Activated CD4-positive, alpha-beta T cell treated with anti-CD3 and anti-CD28 coated beads, Interleukin-2, amount 10 ng/mL, durations not matched to agents 24 days and 14 days (primary cell): ENCODE measurements at regions not wholly inside any gene's neighbourhood (a gene's known extent, or its start where the extent isn't known, plus 50 kb on each side); places are given as distances from the start of the nearest gene placed in this dataset.

Experiments used
- DNase-seq: peaks from one replicate; pipeline ENCODE4 v3.0.0; 2022
- H3K27ac Mint-ChIP-seq: one replicate; pipeline ENCODE4 v1.8.0; 2022; ENCODE audit warnings: mild to moderate bottlenecking, mixed read lengths
- H3K27me3 Mint-ChIP-seq: one replicate; pipeline ENCODE4 v1.8.0; 2022; ENCODE audit warnings: mixed read lengths
- H3K36me3 Mint-ChIP-seq: one replicate; pipeline ENCODE4 v1.8.0; 2022; ENCODE audit warnings: low read depth, mild to moderate bottlenecking, mixed read lengths
- H3K4me1 Mint-ChIP-seq: one replicate; pipeline ENCODE4 v1.8.0; 2021; ENCODE audit warnings: mixed read lengths
- H3K4me3 Mint-ChIP-seq: one replicate; pipeline ENCODE4 v1.8.0; 2022; ENCODE audit warnings: mild to moderate bottlenecking, moderate library complexity, mixed read lengths
- H3K9me3 Mint-ChIP-seq: one replicate; pipeline ENCODE4 v1.8.0; 2021; ENCODE audit warnings: mixed read lengths
- intact Hi-C: fragments of 100-400 bp; cut with micrococcal nuclease; formaldehyde crosslinking; loops from one replicate; pipeline ENCODE4 v1.15.1; 2023

DNA sequence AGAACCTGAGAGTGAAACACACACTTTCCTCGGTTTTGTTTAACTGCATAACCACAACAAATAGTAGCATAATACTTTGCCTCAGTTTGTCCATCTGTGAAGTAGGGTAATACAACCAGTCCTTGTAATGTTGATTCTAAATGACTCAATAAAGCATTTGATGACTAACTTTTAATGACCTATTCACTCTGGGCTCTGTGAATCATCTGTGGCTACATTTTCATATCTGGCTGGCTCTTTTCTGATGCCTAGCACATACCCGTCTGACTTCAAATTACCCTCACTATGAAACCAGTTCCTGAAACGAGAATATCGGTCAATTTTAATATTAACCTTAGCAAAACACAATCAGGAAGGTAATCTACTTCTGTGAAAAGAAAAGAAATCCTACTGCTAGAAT lies 151.0 kb downstream of the SH2D1A start:
- no peaks in the 10 kb centered on the region for H3K9me3 Mint-ChIP-seq
- H3K4me3 Mint-ChIP-seq, result no peak overlapping the region
- H3K27ac Mint-ChIP-seq, result no peak overlapping the region
- intact Hi-C loops, result no loop called here
- H3K36me3 Mint-ChIP-seq, result no peaks in the 10 kb centered on the region
- no peaks in the 10 kb centered on the region for H3K27me3 Mint-ChIP-seq
- no peak for DNase-seq
- no peaks in the 10 kb centered on the region for H3K4me1 Mint-ChIP-seq

DNA sequence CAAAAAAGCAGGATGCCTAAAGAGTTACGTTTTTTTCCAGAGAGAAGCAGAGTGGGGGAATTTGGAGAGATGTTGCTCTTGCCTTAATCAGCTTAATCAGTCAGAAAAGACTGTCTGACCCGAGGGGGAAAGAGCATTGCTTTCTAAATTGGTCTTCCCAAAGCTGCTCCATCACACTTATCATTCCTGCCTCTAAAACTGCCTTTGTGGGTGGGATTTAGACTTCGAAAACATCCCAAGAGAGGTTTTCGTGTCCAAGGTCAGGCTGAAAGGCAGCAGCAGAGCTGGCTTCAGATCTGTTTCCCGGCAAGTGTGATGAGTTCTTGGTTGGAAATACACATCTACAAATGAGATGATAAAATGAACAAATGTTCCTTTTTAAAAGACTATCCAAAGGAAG lies 155.2 kb downstream of the SH2D1A start:
- DNase-seq, result no peak

DNA sequence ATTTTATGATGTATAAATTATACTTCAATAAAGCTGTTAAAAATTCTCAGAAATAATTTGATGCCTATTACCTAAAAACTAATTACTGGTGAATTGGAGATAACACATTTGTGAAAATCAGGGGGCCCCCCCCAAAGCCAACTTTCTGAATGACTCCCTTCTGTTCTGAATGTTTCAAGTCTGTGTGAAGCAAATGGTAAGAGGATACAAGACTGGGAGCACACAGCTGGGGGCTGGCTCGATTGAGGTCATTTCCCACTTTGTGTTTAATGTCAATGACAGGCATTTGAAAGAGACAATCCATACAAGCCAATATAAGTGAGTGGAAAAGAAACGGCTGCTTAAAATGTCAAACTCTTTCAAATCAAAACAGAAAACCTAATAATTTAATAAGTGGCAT lies 155.8 kb downstream of the SH2D1A start:
- DNase-seq, result no peak
- H3K36me3 Mint-ChIP-seq, result no peaks in the 10 kb centered on the region
- H3K27ac Mint-ChIP-seq, result no peak overlapping the region
- H3K4me3 Mint-ChIP-seq, result no peak overlapping the region
- H3K9me3 Mint-ChIP-seq, result no peaks in the 10 kb centered on the region
- no peaks in the 10 kb centered on the region for H3K4me1 Mint-ChIP-seq
- no peaks in the 10 kb centered on the region for H3K27me3 Mint-ChIP-seq
- intact Hi-C loops, result no loop called here

More for the DNA sequence above, 155.2 kb downstream of the SH2D1A start:
- Mint-ChIP-seq H3K27ac (no peak overlapping the region), H3K9me3 (no peaks in the 10 kb centered on the region), H3K36me3 (no peaks in the 10 kb centered on the region), H3K4me1 (no peaks in the 10 kb centered on the region), H3K4me3 (no peak overlapping the region), H3K27me3 (no peaks in the 10 kb centered on the region)
- intact Hi-C loops, result no loop called here

DNA sequence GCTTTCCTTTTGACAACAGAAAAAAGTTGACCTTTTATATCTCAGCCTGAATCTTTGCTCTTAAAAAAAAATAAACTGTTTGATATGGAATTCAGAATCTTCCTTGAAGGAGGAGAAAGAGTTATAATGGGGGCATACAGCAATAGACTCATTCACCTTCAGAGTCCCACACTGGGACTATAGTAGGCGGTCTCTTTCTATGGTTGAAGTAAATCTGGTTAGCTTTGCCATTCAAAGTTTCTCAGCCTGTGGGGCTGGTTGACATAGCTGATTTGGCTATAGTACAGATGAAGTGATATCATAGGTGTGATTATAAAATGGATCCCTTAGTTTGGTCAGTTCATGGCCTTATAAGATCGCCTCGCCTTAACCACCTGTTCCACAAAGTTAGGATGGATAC lies 156.2 kb downstream of the SH2D1A start:
- Mint-ChIP-seq H3K4me1 (no peaks in the 10 kb centered on the region), H3K4me3 (no peak overlapping the region), H3K9me3 (no peaks in the 10 kb centered on the region), H3K36me3 (no peaks in the 10 kb centered on the region), H3K27ac (no peak overlapping the region), H3K27me3 (no peaks in the 10 kb centered on the region)
- intact Hi-C loops, result no loop called here
- DNase-seq, result no peak

DNA sequence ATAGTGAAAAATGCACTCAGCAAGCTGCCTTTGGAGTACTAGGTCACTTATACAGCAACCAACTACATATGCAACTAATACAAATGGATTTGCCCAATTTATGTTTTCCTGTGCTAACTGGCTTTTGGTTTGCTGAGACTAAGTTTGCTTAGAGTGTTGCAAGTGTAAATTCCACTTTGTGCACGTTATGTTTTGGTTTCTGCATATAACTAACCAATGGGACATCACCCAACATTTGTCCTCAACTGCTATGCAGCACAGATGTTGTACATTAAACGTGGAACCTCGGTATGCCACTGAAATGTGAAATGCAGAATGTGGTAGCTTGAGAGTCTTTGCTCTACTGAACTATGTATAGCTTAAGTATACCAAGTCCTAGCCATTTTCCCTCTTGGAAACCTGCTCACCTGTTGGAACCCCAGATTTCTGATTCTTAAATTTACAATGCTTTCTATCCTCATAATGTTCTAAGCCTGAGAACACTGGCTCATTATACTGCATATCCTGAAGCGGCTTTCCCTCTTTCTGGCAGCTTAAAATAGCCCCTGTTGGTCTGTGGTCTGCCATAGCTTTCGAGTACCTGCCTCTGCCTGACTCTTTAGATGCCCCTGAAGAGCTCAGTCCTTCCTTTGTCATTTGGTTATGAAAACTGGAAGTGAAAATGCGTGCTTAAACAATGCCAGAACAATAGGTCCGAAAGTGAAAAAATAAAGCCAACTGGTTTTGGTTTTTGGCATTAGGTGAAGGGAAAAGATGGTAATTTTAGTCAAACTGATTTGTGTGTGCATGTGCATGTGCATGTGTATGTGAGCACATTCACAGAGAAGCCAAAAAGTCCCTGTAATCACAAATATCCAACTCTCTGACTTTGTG lies 158.0 kb downstream of the SH2D1A start:
- no peaks in the 10 kb centered on the region for H3K27me3 Mint-ChIP-seq
- intact Hi-C loops, result no loop called here
- H3K27ac Mint-ChIP-seq, result no peak overlapping the region
- no peak overlapping the region for H3K4me3 Mint-ChIP-seq
- H3K36me3 Mint-ChIP-seq, result no peaks in the 10 kb centered on the region
- H3K4me1 Mint-ChIP-seq, result no peaks in the 10 kb centered on the region
- no peaks in the 10 kb centered on the region for H3K9me3 Mint-ChIP-seq
- DNase-seq, result no peak

DNA sequence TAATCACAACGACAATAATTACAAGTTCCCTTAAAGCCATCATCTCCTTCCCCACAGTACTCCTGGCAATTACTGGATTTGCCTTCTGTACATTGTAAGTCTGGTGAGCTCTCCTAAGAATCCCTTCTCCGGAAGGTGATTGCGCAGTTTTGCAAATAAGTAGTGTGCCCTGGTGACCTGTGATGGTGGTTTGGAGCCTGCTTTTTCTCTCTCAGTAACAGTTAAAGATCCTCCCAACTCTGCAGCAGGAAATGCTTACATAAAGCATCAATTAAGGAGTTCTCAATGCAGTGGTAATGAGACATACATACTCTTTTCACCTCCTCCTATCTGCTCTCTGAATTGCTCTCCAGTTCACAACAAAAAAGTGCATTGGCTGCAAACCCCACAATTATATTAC lies 159.7 kb downstream of the SH2D1A start:
- Mint-ChIP-seq H3K4me1 (no peaks in the 10 kb centered on the region), H3K9me3 (no peaks in the 10 kb centered on the region), H3K4me3 (no peak overlapping the region), H3K36me3 (no peaks in the 10 kb centered on the region), H3K27me3 (no peaks in the 10 kb centered on the region), H3K27ac (no peak overlapping the region)
- no peak for DNase-seq
- intact Hi-C loops, result no loop called here

DNA sequence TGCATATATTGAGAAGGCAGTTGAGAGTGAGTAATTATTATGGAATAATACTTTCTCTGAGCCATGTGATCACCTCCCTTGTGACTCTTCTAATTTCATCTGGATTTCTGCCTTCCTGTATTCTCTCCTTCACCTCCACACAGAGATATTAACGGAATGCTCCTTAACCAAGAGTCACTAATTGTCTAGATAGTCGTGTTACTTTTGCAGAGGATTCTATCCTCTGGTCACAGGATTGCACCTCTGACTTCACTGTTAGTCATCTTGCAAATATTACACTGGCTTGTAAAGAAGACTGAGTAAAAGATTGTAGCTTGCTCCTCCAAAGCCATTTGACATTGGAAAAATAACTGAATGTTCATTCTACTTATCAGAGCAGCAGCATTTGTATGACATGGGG lies 160.9 kb downstream of the SH2D1A start:
- no peak for DNase-seq
- Mint-ChIP-seq H3K27me3 (no peaks in the 10 kb centered on the region), H3K36me3 (no peaks in the 10 kb centered on the region), H3K4me3 (no peak overlapping the region), H3K4me1 (no peaks in the 10 kb centered on the region), H3K9me3 (no peaks in the 10 kb centered on the region), H3K27ac (no peak overlapping the region)
- intact Hi-C loops, result no loop called here

DNA sequence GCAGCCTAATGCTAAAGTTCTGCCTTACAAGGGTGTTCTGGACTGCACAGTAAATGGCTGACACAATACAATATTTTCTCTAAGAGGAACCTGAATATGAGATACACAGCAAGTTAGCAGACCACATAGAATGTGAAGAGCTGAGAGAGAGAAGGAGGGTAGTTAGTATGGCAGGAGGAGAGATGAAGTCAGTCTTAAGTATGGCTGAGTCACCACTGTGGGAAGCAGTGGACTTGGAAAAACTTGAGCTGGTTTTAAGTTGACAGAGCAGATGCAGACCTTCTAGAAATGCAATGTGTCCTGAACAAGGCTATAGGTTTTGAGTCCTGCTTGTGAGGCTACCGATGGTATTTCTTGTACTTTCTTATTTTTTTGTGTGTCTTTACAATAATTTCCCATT lies 172.5 kb downstream of the SH2D1A start:
- H3K36me3 Mint-ChIP-seq, result no peaks in the 10 kb centered on the region

DNA sequence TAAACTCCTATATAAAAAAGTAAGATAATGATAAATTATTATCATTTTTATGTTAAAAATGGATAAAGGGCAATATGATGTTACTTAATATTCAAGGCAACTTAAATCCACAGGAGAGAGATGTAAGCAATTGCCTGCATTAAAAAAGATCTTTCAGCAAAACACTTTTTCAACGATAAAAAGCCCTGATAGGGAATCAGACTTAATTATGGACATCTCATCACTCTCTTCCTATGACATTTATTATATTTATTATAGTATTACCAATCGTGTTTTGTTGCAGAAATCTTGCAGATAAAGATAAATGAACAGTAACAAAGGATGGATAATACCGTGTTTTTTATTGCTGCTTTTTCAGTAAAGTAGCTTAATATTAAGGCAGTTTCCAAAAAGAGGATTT lies 178.5 kb downstream of the SH2D1A start:
- Mint-ChIP-seq H3K27ac (no peak overlapping the region), H3K36me3 (no peaks in the 10 kb centered on the region), H3K4me1 (no peaks in the 10 kb centered on the region), H3K9me3 (no peaks in the 10 kb centered on the region), H3K27me3 (no peaks in the 10 kb centered on the region), H3K4me3 (no peak overlapping the region)
- intact Hi-C loops, result no loop called here
- no peak for DNase-seq

More for the DNA sequence above, 172.5 kb downstream of the SH2D1A start:
- Mint-ChIP-seq H3K9me3 (peaks cover 3% of the 10 kb centered on the region), H3K27me3 (no peaks in the 10 kb centered on the region), H3K4me1 (no peaks in the 10 kb centered on the region), H3K4me3 (no peak overlapping the region), H3K27ac (no peak overlapping the region)
- intact Hi-C loops, result no loop called here
- DNase-seq, result no peak

DNA sequence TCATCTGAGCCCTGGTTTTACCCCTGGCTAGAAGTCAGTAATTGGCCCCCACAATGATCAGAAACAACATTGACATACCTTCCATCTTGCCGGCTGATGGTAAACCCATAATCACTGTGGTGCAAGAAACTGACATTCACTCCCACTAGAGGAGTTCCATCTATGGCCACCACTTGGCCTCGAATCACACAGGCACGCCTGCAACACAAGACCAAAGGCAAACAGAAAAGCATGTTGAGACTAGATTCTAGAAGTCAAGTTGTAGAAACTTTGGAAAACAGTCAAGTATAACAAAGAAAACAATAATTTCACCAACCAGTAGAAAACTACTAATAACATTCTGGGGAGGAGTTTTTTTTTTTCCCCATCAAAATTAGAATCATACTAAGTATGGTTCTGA lies 183.4 kb downstream of the SH2D1A start:
- peaks cover 3% of the 10 kb centered on the region for H3K9me3 Mint-ChIP-seq
- intact Hi-C loops, result no loop called here
- no peaks in the 10 kb centered on the region for H3K4me1 Mint-ChIP-seq
- no peak overlapping the region for H3K4me3 Mint-ChIP-seq
- no peaks in the 10 kb centered on the region for H3K27me3 Mint-ChIP-seq
- DNase-seq, result no peak
- no peak overlapping the region for H3K27ac Mint-ChIP-seq
- H3K36me3 Mint-ChIP-seq, result no peaks in the 10 kb centered on the region

DNA sequence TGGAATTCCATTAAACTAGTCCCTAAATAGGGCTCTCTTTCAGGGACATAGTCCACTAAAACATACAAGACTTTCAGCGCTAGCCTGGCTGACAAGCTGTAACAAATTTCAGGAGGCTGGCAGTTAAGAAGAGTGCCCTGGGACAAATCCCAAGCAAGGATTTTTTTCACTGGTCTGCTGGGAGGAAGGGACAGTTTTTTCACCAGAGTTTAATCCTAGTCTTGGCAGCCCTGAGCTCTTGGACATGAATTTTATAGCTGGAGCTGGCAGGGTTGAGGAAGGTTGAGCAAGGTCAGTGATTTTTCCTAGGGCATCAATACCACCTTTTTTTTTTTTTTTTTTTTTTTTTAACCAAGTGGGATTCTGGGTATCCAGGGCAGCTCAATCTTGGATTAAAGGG lies 184.4 kb downstream of the SH2D1A start:
- DNase-seq, result no peak
- H3K9me3 Mint-ChIP-seq, result peaks cover 3% of the 10 kb centered on the region
- no peaks in the 10 kb centered on the region for H3K4me1 Mint-ChIP-seq
- H3K27ac Mint-ChIP-seq, result no peak overlapping the region
- intact Hi-C loops, result no loop called here
- no peaks in the 10 kb centered on the region for H3K27me3 Mint-ChIP-seq
- H3K36me3 Mint-ChIP-seq, result no peaks in the 10 kb centered on the region
- no peak overlapping the region for H3K4me3 Mint-ChIP-seq

DNA sequence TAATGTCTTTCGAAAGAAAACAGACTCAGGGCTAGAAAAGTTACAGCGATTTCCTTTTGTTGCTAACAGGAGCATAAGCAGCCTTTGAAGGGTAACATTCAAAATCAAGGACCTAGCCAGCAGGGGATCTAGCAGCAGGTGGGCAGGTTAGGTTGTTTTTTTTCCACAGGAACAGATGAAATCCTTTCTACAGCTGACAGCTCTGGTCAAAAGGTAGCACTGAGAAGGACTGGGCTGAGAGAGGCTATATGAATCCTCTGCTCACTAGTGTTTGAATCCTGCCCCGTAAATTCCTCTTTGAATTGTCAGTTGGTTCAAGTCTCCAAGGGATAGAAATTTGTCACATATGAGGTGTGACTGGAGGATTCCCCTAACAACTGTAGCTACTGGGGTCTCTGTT lies 188.2 kb downstream of the SH2D1A start:
- Mint-ChIP-seq H3K4me1 (no peaks in the 10 kb centered on the region), H3K27me3 (no peaks in the 10 kb centered on the region), H3K27ac (no peak overlapping the region), H3K36me3 (no peaks in the 10 kb centered on the region), H3K4me3 (no peak overlapping the region), H3K9me3 (peaks cover 3% of the 10 kb centered on the region)
- intact Hi-C loops, result no loop called here
- DNase-seq, result no peak

DNA sequence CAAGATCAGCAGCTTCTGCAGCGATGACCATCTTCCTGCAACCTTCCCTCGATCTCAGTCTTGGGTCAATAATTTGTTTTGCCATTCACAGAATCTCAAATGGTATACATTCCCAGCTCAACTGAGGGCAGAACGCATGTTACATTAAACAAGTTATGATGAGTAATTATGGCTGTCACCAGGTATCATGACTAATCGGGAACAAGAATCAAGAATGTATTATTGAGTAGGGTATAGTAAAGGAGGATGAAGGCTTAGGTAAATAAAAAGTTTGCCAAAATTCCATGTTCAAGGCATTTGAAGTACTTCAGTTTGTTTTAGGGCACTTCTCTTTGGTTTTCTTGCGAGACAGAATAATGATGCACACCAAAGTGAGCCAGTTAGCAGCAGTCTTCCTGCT lies 194.1 kb downstream of the SH2D1A start:
- Mint-ChIP-seq H3K4me3 (no peak overlapping the region), H3K9me3 (no peaks in the 10 kb centered on the region), H3K36me3 (no peaks in the 10 kb centered on the region), H3K27ac (no peak overlapping the region), H3K4me1 (no peaks in the 10 kb centered on the region), H3K27me3 (no peaks in the 10 kb centered on the region)
- intact Hi-C loops, result no loop called here
- DNase-seq, result no peak

DNA sequence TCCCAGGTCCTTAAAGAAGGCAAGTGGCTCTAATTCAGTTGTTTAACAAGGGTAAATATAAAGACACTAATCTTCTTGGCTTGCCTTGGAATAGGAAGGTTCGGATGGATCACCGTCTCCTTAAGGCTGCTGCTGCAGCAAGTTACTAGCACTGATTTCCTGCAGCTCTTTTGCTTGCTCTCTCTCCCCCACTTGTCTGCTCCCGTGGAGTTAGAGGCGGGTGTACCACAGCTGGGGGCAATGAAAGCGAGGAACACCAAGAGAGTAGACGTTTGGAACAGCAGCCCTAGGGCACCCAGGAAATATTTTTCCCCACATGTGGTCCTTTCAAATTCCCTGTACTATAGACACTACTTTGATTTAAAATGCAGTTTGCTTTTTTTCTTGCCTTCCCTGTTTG lies 202.2 kb downstream of the SH2D1A start:
- DNase-seq, result no peak
- Mint-ChIP-seq H3K9me3 (no peaks in the 10 kb centered on the region), H3K27ac (no peak overlapping the region), H3K4me3 (no peak overlapping the region), H3K36me3 (no peaks in the 10 kb centered on the region), H3K4me1 (no peaks in the 10 kb centered on the region), H3K27me3 (no peaks in the 10 kb centered on the region)
- intact Hi-C loops, result no loop called here

DNA sequence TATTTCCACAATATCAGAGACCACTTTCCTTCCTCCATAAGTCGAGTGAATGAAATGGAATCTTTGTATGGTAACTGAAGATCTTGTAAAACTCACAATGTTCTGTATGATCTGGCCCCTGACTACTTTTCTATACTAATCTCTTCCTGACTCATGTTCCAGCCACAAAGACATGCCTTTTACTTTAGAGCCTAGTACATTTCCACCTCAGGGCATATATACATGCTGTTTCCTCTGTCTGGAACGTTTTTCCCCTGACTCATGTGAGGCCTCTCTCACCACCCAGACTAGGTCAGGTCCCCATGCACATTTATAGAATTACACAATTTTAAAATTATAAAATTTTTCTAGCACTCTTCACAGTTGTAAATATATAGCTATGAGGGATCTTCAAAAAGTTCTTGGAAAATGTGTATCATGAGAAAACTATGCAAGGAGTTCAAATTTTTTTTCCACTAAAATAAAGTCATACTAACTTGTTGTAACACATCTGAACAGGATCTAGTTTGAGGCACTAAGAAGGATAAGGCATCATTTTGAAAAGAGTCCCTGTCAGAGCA lies 208.8 kb downstream of the SH2D1A start:
- Mint-ChIP-seq H3K4me1 (no peaks in the 10 kb centered on the region), H3K27ac (no peak overlapping the region), H3K9me3 (no peaks in the 10 kb centered on the region), H3K4me3 (no peak overlapping the region), H3K36me3 (no peaks in the 10 kb centered on the region), H3K27me3 (no peaks in the 10 kb centered on the region)
- no peak for DNase-seq
- intact Hi-C loops, result no loop called here
